Stimulated activated memory B cell treated with anti-CD40 and anti-IgM and Interleukin-4, amounts not matched to agents 10 μg/mL and 1 μg/mL and 100 μg/mL, for 72 hours (primary cell): ENCODE measurements at regions not wholly inside any gene's neighbourhood (a gene's known extent, or its start where the extent isn't known, plus 50 kb on each side); places are given as distances from the start of the nearest gene placed in this dataset.

Source experiments
- ATAC-seq: fragments of 150-1000 bp; cut with Tn5 transposase; 2 replicates; pipeline ENCODE4 v1.10.0; 2021
- H3K27ac Mint-ChIP-seq: one replicate; pipeline ENCODE4 v1.8.0; 2022; ENCODE audit warnings: mild to moderate bottlenecking, mixed read lengths
- H3K27me3 Mint-ChIP-seq: one replicate; pipeline ENCODE4 v1.8.0; 2022; ENCODE audit warnings: mixed read lengths
- H3K36me3 Mint-ChIP-seq: one replicate; pipeline ENCODE4 v1.8.0; 2022; ENCODE audit warnings: mixed read lengths
- H3K4me1 Mint-ChIP-seq: one replicate; pipeline ENCODE4 v1.8.0; 2022; ENCODE audit warnings: mixed read lengths
- H3K4me3 Mint-ChIP-seq: one replicate; pipeline ENCODE4 v1.8.0; 2022; ENCODE audit warnings: mild to moderate bottlenecking, moderate library complexity, mixed read lengths
- H3K9me3 Mint-ChIP-seq: one replicate; pipeline ENCODE4 v1.8.0; 2022; ENCODE audit warnings: mixed read lengths

DNA sequence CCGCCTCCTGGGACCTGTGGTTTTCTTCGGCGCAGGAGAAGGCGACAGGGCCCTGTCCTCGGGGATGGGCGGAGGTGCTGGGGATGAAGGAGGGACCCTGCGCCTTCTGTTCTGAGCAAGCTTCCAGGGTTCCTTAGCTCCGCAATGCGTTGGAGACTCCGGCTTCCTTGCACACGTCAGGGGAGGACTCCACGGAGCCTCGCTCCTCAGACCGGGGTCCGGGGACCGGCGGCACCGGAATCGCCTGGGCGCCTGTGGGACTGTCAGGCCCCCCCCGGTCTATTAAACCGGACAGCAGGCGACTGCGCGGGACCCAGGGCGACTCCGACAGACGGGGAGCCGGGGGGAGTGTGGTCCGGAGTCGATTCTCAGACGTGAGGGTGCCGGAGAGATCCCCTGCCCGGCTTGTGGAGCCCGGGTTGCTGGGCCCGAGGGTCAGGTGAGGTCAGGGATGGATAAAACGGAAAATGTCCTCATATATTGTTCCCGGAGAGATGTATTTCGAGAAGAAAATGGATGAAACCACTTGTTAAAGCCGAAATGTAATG is 227.4 kb downstream of the TEX29 start:
- Mint-ChIP-seq H3K4me3 (no peak overlapping the region), H3K36me3 (no peaks in the 10 kb centered on the region), H3K4me1 (no peaks in the 10 kb centered on the region), H3K27me3 (no peaks in the 10 kb centered on the region), H3K27ac (no peak overlapping the region), H3K9me3 (peaks cover 17% of the 10 kb centered on the region)
- ATAC-seq: no peak

- Mint-ChIP-seq H3K27me3 (no peaks in the 10 kb centered on the region), H3K36me3 (no peaks in the 10 kb centered on the region), H3K9me3 (peaks cover 17% of the 10 kb centered on the region), H3K27ac (no peak overlapping the region), H3K4me1 (no peaks in the 10 kb centered on the region), H3K4me3 (no peak overlapping the region)
- no peak for ATAC-seq
Measured at GRCh38 chr13:111548301-111548700, 227.9 kb downstream of the TEX29 start.

DNA sequence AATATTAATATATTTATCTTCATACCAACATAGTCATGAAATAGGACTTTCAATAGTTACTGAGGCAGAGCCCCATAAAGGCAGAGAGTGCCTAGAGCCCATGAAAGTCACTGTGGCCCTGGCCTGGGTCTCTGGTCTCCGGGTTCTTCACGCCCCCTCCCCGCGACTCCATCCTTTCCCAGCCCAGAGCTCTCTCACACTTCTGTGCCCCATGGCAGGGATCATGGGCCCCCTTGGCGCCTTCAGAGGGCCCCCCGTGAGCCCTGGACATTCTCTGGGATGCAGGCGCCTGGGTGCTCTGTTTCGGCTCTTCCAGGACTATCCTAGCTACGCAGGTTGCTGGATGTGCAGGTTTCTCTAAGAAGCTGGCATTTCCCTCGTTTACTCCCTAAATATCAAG is 228.4 kb downstream of the TEX29 start:
- Mint-ChIP-seq H3K27me3 (no peaks in the 10 kb centered on the region), H3K36me3 (no peaks in the 10 kb centered on the region), H3K9me3 (peaks cover 17% of the 10 kb centered on the region), H3K4me1 (no peaks in the 10 kb centered on the region), H3K27ac (no peak overlapping the region), H3K4me3 (no peak overlapping the region)
- no peak for ATAC-seq

DNA sequence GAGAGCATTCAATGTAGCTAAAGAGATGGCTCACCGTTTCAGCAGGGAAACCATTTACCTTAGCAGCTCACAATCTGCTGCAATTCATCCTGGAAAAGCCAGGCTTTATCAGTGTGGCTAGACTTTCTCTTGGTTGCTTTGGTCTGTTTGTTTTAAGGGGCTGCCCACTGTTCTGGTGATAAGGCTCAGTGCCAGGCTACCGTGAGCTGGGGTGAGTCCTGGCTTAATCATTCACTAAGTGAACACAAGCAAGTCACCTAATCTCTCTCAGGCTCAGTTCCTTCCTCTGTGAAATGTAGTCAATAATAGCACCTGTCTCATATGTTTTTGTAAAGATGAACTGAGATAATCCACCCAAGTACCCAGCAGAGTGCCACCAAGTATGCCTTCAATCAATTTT is 229.0 kb downstream of the TEX29 start:
- Mint-ChIP-seq H3K4me3 (no peak overlapping the region), H3K36me3 (no peaks in the 10 kb centered on the region), H3K9me3 (peaks cover 12% of the 10 kb centered on the region), H3K4me1 (no peaks in the 10 kb centered on the region), H3K27me3 (no peaks in the 10 kb centered on the region), H3K27ac (no peak overlapping the region)
- ATAC-seq: no peak

DNA sequence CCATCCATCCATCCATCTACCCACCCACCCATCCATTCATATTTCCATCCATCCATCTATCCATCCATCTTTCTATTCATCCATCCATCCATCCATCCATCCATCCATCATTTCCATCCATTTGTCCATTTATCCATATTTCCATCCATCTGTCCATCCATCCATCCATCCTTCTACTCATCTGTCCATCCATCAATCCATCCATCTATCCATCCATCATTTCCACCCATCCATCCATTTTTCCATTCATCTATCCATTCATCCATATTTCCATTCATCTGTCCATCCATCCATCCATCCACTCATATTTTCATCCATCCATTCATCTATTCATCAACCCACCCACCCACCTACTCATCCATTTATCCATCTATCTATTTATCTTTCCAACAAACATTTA is 229.6 kb downstream of the TEX29 start:
- H3K36me3 Mint-ChIP-seq: no peaks in the 10 kb centered on the region
- no peak for ATAC-seq
- no peak overlapping the region for H3K4me3 Mint-ChIP-seq
- no peak overlapping the region for H3K27ac Mint-ChIP-seq
- H3K27me3 Mint-ChIP-seq: no peaks in the 10 kb centered on the region
- H3K9me3 Mint-ChIP-seq: peaks cover 11% of the 10 kb centered on the region
- H3K4me1 Mint-ChIP-seq: no peaks in the 10 kb centered on the region

DNA sequence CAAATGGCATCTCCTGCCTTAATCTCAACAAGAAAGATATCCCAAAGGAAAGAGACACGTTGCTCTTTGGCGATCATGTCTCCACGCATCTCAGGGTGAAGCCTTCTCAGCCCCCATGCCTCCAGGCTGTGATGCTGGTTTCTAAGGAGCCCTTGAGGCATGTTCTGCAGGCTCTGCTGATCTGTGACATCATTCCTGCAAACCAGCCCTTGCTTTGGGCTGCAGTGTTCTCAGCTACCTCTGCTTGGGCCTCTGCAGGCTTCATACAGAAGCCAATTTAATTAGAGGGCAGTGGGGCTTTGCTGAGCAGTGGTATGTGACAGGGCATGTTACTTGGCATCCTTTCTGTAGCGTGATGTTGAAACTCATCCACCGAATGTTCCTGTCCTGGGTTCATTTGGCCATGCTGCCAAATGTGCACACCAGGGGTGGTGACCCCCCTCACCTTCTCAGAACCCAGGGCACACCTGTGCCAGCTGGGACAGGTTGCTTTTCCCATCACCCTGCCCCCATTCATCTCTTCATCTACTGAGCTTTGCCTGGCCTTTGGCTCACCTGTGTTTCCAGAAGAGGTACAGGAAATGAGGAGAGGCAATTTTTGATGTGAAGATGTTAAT is 230.9 kb downstream of the TEX29 start:
- H3K9me3 Mint-ChIP-seq: peaks cover 6% of the 10 kb centered on the region
- ATAC-seq: no peak
- H3K27me3 Mint-ChIP-seq: no peaks in the 10 kb centered on the region
- no peak overlapping the region for H3K27ac Mint-ChIP-seq
- H3K4me3 Mint-ChIP-seq: no peak overlapping the region
- no peaks in the 10 kb centered on the region for H3K4me1 Mint-ChIP-seq
- no peaks in the 10 kb centered on the region for H3K36me3 Mint-ChIP-seq

DNA sequence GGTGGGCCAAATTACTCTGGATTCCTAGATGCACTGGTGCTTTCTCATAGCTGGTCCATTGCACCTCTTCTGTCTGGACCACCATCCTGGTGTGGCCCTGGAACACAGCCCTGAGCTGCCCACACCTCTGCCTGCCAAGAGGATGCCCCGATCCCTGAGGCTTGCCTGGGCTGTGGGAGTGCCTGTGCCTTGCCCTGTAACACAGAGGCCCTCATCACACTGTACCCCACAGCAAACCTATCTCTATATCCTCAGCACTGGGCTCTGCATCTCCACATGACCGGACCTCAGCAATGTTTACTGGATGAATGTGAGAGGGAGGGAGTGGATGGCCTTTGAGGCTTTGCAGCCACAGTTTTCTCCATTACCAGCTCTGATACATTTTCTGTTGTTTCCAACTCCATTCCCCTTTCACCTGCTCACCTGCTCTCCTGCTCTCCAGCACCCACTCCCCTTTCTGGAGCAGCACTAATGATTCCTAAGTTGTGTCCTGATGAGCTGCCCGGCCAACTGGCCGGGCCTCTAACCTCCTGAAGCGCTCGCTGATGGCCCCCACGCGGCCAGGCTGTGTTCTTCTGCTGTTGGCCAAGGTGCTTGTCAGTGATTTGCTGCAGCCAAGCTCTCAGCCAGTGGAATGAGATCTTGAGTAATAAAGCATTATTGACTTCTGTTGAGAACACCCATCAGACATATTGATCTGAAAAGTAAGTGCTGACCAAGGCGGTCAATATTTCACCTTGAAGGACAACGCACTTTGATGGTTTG is 232.6 kb downstream of the TEX29 start:
- Mint-ChIP-seq H3K4me3 (no peak overlapping the region), H3K9me3 (peaks cover 5% of the 10 kb centered on the region), H3K4me1 (no peaks in the 10 kb centered on the region), H3K36me3 (no peaks in the 10 kb centered on the region), H3K27me3 (peaks cover 10% of the 10 kb centered on the region), H3K27ac (no peak overlapping the region)
- peak; percentile 32 for ATAC-seq

DNA sequence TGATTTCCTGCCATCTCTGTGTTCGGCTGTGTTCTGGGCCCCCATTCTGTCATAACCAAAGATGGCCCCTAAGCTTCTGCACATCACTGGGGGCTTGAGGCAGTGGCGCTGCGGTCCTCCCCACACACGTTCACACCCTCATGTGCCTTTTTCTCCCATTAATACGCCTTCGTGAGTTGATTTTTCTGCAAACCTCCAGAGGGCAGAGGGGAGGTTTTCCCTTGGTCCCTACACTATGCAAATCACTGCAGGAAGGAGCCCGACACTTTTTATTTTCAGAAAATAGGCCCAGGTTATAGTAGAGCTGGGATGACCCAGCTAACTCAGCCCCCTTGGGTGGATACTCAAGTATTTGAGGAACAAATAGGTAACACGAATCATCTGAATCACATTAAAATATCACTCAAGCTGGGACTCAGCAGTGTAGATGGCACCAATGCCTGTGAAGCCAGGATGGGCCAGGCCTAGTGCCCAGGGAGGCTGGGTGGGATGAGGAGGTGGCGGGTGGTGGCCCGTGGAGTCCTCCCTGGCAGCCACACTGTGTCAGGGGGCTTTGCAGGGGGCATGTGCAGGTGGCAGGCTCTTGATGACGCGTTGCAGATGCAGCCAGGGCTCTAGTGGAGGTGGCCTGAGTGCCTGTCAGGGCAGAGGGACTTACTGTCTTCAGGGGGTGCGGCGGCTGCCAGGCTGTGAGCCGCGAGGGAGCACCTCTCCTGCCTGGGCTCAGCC is 234.3 kb downstream of the TEX29 start:
- Mint-ChIP-seq H3K4me1 (no peaks in the 10 kb centered on the region), H3K4me3 (no peak overlapping the region), H3K36me3 (no peaks in the 10 kb centered on the region), H3K9me3 (peaks cover 5% of the 10 kb centered on the region), H3K27ac (no peak overlapping the region), H3K27me3 (peaks cover 15% of the 10 kb centered on the region)
- ATAC-seq: no peak

DNA sequence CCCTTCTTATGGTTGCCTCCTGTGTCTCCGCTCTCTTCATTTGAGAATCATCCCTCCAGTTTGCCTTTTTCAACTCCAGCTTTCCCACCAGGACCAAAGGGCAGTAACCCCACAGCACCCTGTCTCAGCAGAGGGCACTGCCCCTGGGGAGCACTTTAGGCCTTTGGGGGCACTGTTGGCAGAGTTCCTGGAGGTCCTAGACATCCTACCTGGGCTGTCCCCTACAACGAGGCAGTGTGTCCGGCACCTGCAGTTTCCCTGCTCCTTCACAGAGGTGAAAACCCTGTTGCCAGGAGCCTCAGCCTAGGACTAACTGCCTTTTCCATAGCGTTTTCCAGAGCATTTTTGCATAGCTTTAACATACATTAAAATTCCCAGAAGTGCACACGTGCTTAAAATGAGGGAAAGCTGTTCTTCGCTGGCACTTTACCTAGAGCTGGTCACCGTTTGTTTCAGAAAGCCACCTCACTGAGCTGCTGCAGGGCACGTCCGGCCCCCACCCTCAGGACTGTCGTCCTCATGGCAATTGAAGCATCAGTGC is 234.9 kb downstream of the TEX29 start:
- H3K27me3 Mint-ChIP-seq: peaks cover 15% of the 10 kb centered on the region
- no peaks in the 10 kb centered on the region for H3K4me1 Mint-ChIP-seq
- no peak overlapping the region for H3K27ac Mint-ChIP-seq
- H3K36me3 Mint-ChIP-seq: no peaks in the 10 kb centered on the region
- ATAC-seq: no peak
- no peak overlapping the region for H3K4me3 Mint-ChIP-seq
- H3K9me3 Mint-ChIP-seq: no peaks in the 10 kb centered on the region

- no peaks in the 10 kb centered on the region for H3K36me3 Mint-ChIP-seq
- no peak for ATAC-seq
- H3K27me3 Mint-ChIP-seq: peaks cover 15% of the 10 kb centered on the region
- no peak overlapping the region for H3K27ac Mint-ChIP-seq
- no peak overlapping the region for H3K4me3 Mint-ChIP-seq
- H3K4me1 Mint-ChIP-seq: no peaks in the 10 kb centered on the region
- no peaks in the 10 kb centered on the region for H3K9me3 Mint-ChIP-seq
Measured at GRCh38 chr13:111555903-111556302, 235.5 kb downstream of the TEX29 start.

GRCh38 chr13:111556496-111556895 is 236.1 kb downstream of the TEX29 start:
- Mint-ChIP-seq H3K27ac (no peak overlapping the region), H3K4me3 (no peak overlapping the region), H3K36me3 (no peaks in the 10 kb centered on the region), H3K27me3 (peaks cover 15% of the 10 kb centered on the region), H3K4me1 (no peaks in the 10 kb centered on the region), H3K9me3 (no peaks in the 10 kb centered on the region)
- no peak for ATAC-seq

DNA sequence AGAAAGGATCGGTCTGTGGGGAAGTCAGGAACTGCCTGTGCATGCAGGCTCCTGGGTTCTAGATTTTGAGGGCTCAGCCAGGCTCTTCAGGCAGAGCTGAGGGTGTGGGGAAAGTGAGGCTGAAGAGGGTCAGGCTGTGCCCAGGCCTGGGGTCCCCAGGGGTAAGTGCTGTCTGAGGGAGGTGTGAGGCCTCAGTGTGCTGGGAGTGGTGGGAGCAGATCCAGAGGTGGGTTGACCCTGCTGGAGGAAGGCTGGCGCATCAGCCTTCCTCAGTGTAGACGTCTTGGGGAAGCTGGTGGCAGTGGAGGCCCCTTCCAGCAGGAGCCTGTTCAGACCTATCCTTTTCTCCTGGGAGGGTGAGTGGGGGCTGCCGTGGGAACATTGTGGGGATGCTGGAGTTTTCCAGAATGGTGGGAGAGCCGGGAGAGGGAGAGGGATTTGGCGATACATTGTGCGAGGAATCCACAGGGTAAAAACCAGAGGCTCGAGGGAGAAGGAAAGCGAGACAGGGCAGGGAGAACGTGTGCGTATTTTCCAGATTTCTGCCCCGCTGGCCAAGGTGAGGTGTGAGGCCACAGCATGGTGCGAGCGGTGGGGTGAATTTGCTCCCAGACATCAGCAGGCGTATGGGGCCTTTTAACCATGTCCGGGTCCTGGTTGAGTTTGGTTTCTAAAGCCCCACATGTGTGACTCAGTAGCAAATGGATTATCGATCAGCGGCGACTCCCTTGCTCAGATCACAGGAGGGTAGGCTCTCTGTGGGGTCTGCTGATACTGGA is 237.7 kb downstream of the TEX29 start:
- H3K27me3 Mint-ChIP-seq: peaks cover 15% of the 10 kb centered on the region
- no peaks in the 10 kb centered on the region for H3K4me1 Mint-ChIP-seq

GRCh38 chr13:111558700-111559088 is 238.3 kb downstream of the TEX29 start:
- H3K4me3 Mint-ChIP-seq: no peak overlapping the region
- H3K36me3 Mint-ChIP-seq: no peaks in the 10 kb centered on the region
- ATAC-seq: no peak
- no peaks in the 10 kb centered on the region for H3K4me1 Mint-ChIP-seq
- H3K27ac Mint-ChIP-seq: no peak overlapping the region
- H3K27me3 Mint-ChIP-seq: peaks cover 15% of the 10 kb centered on the region
- no peaks in the 10 kb centered on the region for H3K9me3 Mint-ChIP-seq

More for the DNA sequence above, 237.7 kb downstream of the TEX29 start:
- no peak overlapping the region for H3K4me3 Mint-ChIP-seq
- H3K27ac Mint-ChIP-seq: no peak overlapping the region
- H3K36me3 Mint-ChIP-seq: no peaks in the 10 kb centered on the region
- no peaks in the 10 kb centered on the region for H3K9me3 Mint-ChIP-seq
- no peak for ATAC-seq

- H3K9me3 Mint-ChIP-seq: no peaks in the 10 kb centered on the region
- peaks cover 15% of the 10 kb centered on the region for H3K27me3 Mint-ChIP-seq
- no peaks in the 10 kb centered on the region for H3K36me3 Mint-ChIP-seq
- no peak overlapping the region for H3K27ac Mint-ChIP-seq
- no peak overlapping the region for H3K4me3 Mint-ChIP-seq
- ATAC-seq: no peak
- no peaks in the 10 kb centered on the region for H3K4me1 Mint-ChIP-seq
Measured at GRCh38 chr13:111559612-111560403, 239.4 kb downstream of the TEX29 start.
